NB4 (cell line): ENCODE measurements at regions not wholly inside any gene's neighbourhood (a gene's known extent, or its start where the extent isn't known, plus 50 kb on each side); places are given as distances from the start of the nearest gene placed in this dataset.

ENCODE experiments used
- DNase-seq: peaks from one replicate; pipeline ENCODE4 v3.0.0; 2010; ENCODE audit warnings: low read depth
- H3K4me3 ChIP-seq: one replicate; pipeline ENCODE4 v1.5.1; 2011; ENCODE audit warnings: mild to moderate bottlenecking, low read depth, low read length, moderate library complexity
- CTCF ChIP-seq: IDR thresholded peaks from one replicate; pipeline ENCODE4 v1.5.1; 2012; ENCODE audit warnings: low read depth, low read length
- MAX ChIP-seq: IDR thresholded peaks from 2 replicates; pipeline ENCODE4 v1.6.1; 2011; ENCODE audit warnings: low read depth, low read length
- MYC ChIP-seq: IDR thresholded peaks from 2 replicates; pipeline ENCODE4 v1.6.1; 2011; ENCODE audit warnings: low read depth, low read length
- POLR2A ChIP-seq: IDR thresholded peaks from 2 replicates; pipeline ENCODE4 v1.6.1; 2011; ENCODE audit warnings: mild to moderate bottlenecking; ENCODE audit not compliant: insufficient read length; ENCODE audit errors: extremely low read depth

DNA sequence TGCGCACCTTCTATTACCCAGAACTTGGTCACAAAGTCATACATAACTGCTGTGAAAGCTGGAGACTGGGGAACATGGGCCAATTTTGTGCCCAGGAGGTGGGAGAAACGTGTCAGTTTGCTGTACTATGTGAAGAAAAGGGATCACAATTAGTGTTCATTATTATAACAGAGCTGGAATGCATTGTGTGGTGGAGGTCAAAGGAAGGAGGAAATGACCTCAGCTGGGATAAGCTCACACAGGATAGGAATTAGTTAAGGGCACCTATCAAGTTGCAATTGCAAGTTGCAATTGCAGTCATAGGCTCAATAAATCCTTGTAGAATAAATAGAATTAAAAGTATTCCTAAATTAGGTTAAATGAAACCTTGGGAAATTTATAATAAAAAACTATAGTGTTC lies 103.9 kb upstream of the OBI1 start:
- no peak for DNase-seq
- TF ChIP-seq MYC (no peak), CTCF (no peak), MAX (no peak), POLR2A (no peak)
- no peak overlapping the region for H3K4me3 ChIP-seq

DNA sequence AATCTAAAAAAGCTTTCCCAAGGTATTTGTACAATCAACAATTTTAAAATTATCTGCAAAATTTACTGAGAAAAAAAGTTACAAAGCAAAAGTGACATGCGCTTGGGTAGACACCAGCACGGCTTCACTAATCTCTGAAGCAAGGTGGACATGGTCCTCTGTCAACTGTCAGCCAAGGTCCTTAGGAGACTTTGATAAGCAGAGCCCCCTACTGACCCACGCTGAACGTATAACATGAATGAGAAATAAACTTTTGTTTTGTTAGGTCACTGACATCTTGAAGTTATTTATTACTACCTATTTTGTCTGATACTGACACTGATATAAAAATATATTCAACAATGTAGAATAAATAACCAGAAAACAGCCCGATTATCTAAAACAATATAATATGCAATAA lies 100.7 kb upstream of the OBI1 start:
- TF ChIP-seq MYC (no peak), CTCF (no peak), MAX (no peak), POLR2A (no peak)
- no peak overlapping the region for H3K4me3 ChIP-seq
- peak; percentile 24 for DNase-seq

DNA sequence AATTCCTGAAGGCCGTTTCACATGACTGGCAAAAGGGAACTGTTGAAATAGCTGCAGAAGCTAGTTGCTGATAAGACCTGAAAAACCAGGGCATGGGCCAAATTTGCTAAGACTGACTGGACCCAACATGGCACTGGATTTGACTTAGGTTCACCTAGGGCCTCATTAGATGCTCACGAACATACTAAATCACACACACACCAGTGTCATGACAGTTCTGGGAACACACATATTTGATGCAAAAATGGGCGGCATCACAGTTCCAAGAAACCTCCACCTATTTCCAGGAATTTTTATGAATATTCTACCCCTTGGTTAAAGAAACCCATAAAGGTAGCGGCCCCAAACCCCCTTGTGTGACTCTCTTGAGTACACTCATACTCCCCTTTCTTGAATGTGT lies 99.6 kb upstream of the OBI1 start:
- no peak overlapping the region for H3K4me3 ChIP-seq
- no peak for TF ChIP-seq POLR2A
- no peak for TF ChIP-seq MAX
- no peak for TF ChIP-seq CTCF
- no peak for TF ChIP-seq MYC
- DNase-seq: no peak

DNA sequence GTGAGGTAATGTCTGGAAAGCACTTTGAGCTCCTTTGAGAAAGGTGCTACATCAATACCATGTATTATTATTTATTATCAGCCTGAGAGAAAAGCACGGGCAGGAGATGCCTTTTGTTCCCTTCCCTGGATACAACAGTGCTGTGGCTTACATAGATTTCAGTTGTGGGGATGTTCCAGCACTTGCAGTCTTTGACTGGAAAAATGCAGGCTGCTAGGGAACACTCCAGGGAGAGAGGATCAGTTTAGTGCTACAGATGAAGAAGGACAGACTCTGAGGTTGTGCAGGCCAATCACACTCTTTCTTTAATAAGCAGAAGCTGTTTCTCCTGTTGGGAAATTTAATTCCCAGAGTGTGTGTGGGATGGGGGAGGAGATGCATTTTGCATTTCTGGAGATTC lies 94.5 kb upstream of the OBI1 start:
- DNase-seq: no peak
- TF ChIP-seq MAX: no peak
- no peak for TF ChIP-seq CTCF
- TF ChIP-seq MYC: no peak
- TF ChIP-seq POLR2A: no peak
- H3K4me3 ChIP-seq: no peak overlapping the region

DNA sequence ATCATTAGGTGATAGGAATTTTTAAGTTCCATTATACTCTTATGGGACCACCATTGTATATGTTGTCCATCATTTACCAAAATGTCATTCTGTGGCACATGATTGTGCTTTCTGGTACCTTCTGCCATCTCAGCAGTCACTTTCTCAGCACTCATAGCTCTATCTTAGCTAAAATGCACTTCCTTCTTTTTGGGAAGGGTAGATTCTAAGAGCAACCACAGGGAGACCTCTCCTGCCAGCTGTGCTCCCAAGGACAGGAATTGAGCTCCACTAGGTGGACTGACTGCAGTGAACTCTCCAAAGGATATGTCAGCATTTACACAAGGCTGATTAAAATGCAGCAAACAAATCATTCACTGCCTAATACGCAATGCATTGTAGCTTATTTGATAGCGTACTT lies 91.8 kb upstream of the OBI1 start:
- DNase-seq: no peak
- TF ChIP-seq MAX (no peak), POLR2A (no peak), MYC (no peak), CTCF (no peak)
- no peak overlapping the region for H3K4me3 ChIP-seq

GRCh38 chr13:78743973-78744372 lies 85.0 kb upstream of the OBI1 start:
- TF ChIP-seq CTCF (no peak), MAX (no peak), MYC (no peak), POLR2A (no peak)
- DNase-seq: no peak
- no peak overlapping the region for H3K4me3 ChIP-seq
